ENCODE measurements at regions not wholly inside any gene's neighbourhood (a gene's known extent, or its start where the extent isn't known, plus 50 kb on each side); places are given as distances from the start of the nearest gene placed in this dataset.

- TF ChIP-seq CTCF (conservative IDR thresholded peaks at IDR 0.05 in 1 of 2, IDR thresholded peaks at IDR 0.05 in 1 of 2; ENCODE audit: low read depth in 1 of 2, low read length in 2 of 2) (peak in 1 of 2 donors; percentile 42), EZH2 (IDR thresholded peaks at IDR 0.05; ENCODE audit: low read length, missing control alignments) (no peak)
Observed at GRCh38 chr18:75638223-75638775, 210.8 kb upstream of the SMIM21 start.

Measured in fibroblast of lung (primary cell).